GM19328 (cell line): ENCODE measurements at regions not wholly inside any gene's neighbourhood (a gene's known extent, or its start where the extent isn't known, plus 50 kb on each side); places are given as distances from the start of the nearest gene placed in this dataset.
"Not testable (repeated sequence)": the region's sequence is repeated elsewhere in the genome, so short reads cannot be mapped to it uniquely, and the experiment has no call there.

Experiments used
- ATAC-seq: cut with Tn5 transposase; IDR thresholded peaks from one replicate; pipeline ENCODE4 v1.9.1; 2021; ENCODE audit warnings: mild to moderate bottlenecking, moderate library complexity; ENCODE audit not compliant: unreplicated experiment

DNA sequence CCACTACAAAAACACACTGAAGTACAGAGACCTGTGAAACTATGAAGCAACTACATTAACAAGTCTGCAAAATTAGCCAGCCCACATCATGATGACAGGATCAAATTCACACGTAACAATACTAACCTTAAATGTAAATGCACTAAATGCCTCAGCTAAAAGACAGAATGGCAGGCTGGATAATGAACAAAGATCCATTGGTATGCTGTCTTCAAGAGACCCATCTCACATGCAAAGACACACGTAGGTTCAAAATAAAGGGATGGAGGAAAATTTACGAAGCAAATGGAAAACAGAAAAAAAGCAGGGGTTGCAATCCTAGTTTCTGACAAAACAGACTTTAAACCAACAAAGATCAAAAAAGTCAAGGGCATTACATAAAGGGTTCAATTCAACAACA is 120.1 kb upstream of the OSTN start:
- not testable (repeated sequence) for ATAC-seq

DNA sequence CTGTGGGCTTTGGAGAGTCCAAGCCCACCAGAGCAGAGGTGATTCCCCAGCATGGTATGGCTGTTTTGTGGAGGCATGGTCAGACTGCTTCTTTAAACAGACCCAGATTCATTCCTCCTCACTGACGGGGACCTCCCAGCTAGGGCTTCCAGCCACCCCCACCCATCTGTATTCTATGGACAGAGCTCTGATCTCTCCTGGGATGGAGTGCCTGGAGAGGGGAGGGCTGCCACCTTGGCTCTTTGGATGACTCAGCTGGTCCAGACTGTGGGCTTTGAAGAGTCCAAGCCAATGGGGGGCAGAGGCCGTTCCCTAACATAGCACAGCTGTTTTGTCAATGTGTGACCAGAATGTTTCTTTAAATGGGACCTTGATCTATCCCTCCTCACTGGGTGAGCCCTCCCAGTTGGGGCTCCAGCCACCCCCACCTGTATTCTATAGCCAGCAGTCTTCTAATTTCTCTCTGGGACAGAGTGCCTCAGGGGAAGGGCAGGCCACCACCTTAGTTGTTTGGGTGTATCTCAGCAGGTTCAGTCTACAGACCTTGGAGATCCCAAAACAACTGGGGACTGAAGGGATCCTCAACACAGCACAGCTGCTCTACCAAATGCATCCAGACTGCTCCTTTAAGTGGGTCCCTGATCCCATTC is 122.0 kb upstream of the OSTN start:
- ATAC-seq, result no peak

DNA sequence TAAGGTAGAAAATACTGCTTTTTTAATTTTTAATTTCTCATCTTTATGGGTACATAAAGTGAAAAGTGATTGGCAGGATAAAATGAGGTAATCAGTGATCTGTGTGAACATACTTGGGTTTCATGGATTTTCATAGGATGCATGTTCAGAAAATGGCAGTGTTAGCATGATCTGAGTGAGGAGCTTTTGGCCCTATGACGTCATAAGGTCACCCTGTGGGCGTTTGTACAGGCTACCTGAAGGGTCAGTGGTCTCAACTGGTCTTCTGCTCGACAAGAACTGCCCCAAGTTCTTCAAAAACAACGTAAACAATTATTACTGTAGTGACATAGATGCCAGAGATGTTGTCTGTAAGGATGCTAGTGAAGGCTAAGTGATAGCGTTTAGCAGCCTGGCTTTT is 124.5 kb upstream of the OSTN start:
- no peak for ATAC-seq

DNA sequence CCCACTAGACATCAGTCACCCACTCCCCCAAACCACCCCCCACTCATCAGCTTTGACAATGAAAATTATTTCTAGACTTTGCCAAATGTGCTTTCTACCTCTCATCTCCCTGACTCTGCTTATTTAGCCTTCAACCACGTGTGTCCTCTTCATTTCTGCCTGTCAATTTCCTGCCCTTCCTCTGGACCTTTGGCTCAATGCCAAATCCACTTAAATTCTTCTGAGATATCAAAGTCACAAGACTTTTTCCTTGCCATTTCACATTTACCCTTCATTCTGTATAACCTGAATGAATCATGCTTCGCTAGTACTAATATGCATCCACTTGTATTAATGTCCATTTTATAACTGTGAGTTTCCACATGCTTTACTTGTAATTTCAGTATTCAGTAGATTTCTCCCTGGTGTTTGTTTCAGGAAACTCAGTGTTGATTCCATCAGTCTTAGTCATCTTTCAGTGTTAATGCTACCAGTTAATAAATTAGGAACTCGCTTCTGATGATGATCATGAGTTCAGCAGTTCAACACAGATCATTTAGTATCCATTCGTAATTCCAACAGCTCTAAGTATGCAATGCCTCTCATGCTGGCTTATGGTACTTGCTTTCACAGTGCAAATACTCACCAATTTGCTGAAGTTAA is 128.2 kb upstream of the OSTN start:
- ATAC-seq, result no peak

DNA sequence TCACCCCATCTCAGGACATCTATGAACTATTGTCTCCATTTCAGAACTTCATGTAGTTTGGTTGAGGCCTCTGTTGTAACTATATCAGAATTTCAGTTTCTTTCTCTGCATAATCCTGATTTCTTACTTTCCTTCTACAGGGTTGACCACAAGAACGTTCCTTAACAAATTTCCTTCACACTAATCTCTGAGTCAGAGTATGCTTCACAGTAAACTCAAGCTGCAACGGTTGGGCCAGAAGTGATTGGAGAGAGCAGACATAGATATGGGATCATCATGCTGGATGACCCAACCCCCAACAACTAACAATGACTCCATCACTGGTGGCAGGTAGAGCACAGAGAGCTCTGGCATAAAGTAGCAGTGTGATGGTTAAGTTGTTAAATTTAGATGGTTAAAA is 128.8 kb upstream of the OSTN start:
- no peak for ATAC-seq

DNA sequence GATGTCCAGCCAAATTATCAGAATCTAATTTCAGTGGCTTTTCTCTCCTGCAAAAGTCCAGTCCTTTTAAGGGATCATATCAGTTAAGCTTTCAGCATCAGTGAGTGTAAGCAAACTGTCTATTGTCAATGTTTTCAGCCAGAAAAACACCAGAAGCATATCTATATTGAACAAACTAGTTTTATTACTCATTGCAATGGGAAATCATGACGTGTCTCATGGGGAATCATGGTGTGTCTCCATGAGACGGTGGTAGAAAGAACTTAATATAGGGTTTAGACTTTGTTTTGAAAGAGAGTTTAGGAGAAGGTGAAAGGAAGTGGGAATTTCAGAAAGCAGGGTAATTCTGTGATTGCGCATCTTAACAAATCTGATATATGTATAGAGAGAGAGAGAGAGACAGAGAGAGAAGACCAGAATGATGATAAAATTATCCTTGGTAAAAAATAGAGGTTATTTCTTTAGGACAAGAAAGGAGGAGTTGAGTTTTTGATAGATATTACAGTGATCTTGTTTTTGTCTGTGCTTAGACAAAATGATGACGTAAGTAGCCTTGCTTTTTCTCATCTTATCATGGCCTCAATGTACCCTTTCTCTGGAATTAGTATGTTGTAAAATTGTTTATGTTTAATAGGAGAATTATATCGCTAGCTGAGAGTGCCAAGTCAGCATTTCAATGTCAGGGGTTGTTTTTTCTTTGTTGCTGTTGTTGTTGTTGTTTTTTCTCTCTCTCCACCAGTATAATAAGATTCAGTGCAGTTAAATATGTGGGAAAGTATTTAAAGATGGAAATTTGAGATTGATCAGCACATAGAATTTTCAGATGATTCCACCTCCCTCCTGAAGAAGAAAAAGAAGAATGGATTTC is 129.9 kb upstream of the OSTN start:
- no peak for ATAC-seq

DNA sequence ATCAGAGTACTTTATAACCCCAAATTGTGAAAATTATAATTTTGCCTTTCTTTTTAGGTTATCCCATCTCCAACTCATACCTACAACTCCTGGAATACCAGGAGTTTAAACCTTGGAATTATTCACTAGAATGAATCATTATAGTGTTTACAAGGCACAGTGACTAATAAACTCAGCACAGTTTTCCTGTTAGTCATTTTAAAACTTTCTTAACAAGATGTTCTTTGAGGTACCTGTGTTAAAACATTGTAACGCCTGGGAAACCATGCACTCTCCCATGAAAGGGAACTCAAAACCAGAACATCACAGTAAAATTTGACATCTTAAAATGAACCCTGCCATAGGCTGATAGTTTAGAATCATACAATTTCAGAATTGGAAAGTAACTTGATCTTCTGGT is 132.4 kb upstream of the OSTN start:
- no peak for ATAC-seq

DNA sequence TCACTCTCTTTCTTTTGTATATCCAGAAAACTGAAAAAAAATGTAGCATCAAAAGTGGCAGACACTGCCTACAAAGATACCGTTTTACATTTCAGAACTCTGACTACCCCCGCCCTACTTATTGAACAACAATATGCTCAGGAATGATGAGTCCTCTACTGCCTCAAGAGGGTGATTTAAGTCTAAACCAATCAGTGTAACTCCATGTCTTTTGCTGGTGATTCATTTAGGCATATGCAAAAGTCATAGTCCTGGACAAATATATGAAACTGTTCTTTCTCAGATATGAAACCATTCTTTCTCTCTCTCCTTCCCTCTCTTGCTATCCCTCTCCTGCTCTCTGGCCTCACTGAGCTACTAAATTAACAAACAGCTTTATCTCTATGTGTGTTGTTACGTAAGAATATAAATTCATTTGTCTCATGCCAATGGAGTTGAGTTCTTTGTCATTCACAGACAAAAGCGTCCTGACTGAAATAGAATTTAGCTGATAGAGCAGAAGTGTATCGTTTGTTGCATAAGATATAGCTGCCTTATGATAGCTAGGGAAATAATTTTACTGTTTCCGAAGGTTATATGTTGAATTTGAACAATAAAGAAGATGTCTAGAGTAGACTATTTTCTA is 133.7 kb upstream of the OSTN start:
- ATAC-seq, result no peak

DNA sequence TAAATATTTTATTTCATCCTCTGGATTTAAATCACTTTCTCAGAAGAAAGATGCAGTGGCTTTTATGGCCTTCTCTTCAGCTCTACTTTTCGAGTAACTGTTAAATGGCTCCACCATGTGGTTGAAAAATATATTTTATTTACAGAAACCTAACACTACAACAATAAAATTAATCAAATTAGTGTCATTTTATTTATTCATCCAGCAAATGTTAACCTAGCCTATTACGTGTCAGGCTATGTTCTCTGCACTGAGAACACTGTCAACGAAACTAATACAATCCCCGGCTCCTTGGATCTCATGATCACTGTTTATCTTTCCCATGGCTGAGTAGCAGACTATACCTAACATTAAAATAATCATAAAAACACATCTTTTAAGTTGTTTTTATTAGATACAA is 148.0 kb upstream of the OSTN start:
- no peak for ATAC-seq

DNA sequence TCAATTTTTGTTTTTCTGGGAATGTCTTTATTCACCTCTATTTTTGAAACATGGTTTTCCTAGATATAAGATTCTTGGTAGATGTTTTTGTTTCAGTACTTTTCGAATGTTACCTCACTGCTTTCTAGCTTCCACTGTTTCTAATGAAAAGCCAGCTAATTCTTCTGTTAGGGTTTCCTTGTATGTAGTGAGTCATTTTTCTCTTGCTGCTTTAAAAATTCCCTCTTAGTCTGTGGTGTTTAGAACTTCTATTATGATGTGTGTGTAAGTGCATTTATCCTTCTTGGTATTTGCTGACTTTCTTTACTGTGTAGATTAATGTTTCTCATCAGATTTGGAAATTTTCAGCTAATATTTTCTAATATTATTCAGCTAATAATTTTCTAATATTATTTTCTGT is 151.1 kb upstream of the OSTN start:
- no peak for ATAC-seq

DNA sequence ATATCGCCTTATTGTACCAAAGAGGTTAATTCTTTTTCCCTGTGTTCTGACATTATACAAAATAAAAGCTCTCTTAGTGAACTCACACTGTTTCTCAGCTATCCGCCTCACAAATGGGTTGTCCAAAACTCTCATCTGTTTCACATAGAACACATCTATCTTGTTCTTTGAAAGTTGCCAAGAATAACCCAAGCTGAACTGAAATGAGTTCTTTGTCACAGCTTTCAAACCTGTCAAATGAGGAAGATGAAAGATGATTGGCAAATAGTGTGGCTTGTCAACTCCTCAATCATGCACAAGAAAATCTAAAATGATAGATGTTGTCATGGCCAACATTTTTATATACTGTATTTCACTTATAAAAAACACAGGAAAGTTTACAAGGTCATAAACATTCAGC is 168.1 kb upstream of the OSTN start:
- no peak for ATAC-seq

DNA sequence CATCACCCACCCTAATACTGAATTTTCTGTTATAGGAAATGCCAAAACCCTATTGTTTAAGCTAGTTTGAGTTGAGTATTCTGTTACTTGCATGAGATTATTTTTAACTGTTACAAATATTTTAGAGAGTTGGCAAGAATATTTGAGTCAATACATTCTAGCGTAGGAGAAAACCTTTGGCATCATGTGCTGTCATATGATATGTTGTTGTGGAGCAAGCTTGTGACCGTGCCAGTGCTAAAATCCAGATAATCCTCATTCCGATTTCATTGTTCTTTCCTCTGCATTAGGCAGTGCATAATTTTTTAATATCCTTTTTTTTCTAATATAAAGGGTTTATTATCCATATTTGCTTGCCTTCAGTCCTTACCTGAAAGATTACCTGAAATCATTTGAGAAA is 168.0 kb upstream of the GMNC start:
- no peak for ATAC-seq

DNA sequence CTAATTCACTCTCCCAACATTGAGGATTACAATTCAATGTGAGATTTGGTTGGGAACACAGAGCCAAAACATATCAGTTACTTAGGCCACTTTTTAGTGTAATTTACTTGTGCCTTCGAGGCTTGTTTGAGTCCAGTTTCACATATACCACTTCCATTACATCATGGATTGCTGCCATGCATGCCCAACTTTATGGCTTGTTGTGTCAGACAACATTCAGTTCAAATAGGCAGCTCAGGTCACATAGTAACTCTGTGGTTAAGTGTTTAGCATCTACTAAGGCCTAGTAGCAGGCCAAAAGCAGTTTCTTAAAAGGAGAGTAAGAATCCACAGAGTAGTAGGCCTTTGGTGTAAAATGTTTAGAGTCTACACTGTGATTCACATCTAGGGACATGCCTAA is 164.3 kb upstream of the GMNC start:
- no peak for ATAC-seq

DNA sequence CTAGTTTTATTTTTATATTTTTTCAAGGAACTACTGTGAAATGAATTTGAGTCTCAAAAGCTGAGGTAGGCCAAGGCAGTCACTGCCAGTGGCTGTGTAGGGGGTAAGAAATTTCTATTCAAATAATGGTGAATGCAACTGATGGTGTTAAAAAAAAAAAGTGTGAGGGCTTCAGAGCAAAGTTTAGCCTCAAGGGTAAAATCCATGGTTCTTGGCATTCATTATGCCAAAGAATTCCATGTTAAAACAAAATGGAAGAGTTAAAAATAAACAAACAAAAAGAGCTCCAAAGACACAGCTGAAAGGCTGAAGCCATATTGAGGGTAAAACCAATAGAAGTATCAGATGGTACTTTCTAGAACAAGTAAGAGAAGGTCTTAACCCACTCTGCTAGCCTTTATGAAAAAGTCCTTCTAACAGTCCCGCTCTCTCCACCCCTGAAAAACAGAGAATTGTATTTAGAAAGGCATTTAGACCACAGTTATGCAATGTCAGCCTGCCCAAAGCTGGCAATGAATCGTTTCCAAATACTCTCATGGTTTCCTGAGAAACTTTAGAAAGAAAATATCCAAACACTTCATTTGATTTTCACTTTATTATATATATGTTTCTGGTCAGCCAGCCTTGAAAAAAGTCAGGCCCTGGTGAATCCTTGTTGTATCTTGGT is 158.4 kb upstream of the GMNC start:
- ATAC-seq, result no peak

DNA sequence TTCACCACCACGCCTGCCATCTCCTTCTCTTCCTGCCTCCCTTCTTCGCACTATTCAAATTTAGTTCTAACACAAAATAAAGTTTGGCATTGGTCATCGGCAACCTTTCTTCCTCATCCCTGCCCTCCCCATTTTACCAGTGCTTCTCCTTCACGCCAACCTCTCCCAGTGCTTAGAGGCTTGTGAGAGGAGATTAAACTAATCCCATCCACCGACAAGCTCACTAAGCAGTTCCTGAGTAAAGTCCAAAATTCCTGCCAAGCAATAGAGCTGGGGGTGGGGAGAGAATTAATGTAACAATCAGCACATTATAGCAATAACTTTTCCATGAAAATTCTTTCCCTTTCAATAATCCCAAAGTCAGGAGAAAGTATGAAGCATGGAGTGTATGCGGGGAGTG is 157.4 kb upstream of the GMNC start:
- ATAC-seq, result no peak

DNA sequence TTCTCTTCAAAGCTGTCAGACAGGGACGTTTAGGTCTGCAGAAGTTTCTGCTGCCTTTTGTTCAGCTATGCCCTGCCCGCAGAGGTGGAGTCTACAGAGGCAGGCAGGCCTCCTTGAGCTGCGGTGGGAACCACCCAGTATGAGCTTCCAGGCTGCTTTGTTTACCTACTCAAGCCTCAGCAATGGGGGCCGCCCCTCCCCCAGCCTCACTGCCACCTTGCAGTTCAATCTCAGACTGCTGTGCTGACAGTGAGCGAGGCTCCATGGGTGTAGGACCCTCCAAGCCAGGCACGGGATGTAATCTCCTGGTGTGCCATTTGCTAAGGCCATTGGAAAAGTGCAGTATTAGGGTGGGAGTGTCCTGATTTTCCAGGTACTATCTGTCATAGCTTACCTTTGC is 153.5 kb upstream of the GMNC start:
- ATAC-seq, result not testable (repeated sequence)

DNA sequence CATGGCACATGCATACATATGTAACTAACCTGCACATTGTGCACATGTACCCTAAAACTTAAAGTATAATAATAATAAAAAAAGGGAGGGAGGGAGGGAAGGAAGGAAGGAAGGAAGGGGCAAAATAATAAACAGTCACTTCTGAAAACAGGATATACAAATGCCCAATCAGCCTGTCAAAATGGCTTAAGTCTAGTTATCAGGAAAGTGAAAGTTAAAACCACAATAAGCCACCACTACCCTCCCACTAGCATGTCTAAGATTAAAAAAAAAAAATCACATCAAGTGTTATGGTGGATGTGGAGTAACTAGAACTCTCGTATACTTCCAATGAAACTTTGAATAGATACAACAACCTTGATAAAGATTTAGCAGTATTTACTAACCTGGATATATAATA is 145.6 kb upstream of the GMNC start:
- ATAC-seq, result no peak

DNA sequence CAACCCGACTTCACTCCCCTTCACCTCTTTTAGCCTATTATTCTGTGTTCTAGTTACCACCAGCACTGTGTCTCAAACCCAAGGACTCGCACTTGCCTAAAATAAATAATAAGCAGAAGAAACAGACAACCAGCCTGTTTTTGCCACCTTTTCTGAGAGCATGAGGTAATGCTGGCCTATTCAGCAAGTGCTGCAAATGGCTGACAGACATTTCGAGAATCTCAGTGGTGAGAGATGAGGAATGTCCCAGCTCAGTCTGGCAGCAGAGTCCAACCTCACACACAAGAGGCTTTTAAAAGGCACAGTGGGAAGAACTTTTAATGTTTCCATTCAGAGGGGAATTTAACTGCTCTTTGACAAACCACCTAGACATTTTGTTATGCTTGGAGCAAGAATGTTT is 143.3 kb upstream of the GMNC start:
- ATAC-seq, result no peak

DNA sequence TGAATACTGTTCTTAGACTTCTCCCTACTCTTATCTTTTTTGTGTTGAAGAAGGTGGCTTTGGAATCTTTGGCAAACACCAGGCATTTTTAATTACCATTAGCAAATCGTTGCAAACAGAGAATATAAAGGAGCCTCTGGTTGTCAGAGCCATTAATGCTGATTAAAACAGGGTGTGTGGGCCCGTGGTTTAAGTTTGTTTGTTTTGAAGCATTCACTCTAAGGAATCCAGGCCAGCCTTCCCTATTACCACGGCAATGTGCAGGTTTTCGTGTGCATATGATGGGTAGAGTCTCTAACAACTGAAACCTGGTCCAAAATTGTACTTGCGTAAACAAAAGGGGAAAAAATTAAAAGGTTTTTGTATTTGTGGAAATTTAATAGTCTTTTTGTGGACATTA is 141.2 kb upstream of the GMNC start:
- ATAC-seq, result no peak

DNA sequence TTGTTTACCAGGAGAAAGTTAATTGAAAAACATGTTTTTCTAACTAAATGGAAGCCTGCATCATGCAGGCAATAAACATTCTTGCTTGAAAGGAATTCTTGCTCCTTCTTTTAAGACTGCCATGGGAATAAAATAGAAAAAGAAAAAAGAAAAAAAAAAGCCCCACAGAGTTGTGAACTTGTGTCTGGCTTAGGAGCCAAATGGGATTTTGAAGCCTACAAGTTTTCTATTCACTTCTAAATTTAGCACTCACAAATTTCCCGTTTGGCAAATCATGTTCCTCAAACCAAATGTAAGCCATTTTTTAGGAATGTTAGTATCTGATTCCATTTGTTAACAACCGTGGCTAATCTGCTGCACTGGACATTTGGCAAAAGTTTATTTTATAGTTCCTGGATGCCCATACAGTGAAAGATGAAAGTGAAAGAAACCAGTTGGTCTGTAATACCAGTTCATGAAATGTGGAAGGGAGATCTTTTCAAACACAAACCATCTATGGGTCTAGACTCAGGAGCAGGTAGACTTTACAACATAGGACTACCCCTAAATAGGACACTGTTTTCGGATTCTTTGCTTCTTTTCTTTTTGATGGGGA is 133.8 kb upstream of the GMNC start:
- no peak for ATAC-seq

DNA sequence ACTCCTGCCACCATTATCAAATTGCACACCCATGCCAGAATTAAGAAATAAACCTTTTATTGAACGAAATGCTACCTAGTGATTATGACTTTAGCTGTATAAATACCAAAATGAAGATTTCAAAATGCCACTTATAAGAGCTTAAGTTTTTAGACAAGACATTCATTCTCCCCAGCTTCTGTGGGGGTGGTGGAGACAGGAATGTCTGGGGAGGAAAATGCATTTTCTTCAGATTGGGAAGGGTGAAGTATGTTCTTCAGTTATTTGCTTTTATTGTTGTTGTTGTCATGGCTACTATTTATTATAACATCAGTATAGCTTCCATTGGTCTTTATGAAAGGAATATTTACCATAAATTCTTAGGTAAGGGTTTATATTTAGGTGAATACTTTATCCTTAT is 132.7 kb upstream of the GMNC start:
- no peak for ATAC-seq
